ENCODE measurements at regions not wholly inside any gene's neighbourhood (a gene's known extent, or its start where the extent isn't known, plus 50 kb on each side); places are given as distances from the start of the nearest gene placed in this dataset.
"Not testable (repeated sequence)": the region's sequence is repeated elsewhere in the genome, so short reads cannot be mapped to it uniquely, and the experiment has no call there.

DNA sequence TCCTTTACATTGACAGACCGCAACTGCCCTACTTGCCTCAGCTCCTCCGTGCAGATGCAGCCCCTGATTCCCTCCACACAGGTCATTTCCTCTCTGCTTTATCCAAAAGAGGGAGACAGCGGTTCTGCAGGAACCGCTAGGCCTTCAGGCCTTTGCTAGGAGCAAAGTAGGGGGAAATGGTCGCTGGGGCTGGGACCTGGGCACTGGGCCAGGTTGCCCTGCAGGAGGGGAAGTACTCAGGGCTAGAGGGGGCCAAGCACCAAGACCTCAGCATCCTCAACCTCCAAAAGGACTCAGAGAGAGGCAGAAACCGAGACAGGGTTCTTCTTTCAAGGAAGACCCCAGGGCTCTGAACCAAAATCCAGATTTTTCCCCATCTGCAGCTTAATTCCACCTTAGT is 160.4 kb upstream of the NOTCH2NLA start:
- H3K4me3 ChIP-seq (ENCODE audit: insufficient read depth, low read length); H3K4me1 ChIP-seq (ENCODE audit: insufficient read depth, low read length); H3K79me2 ChIP-seq (ENCODE audit: insufficient read depth, low read length); H3K4me2 ChIP-seq (ENCODE audit: insufficient read depth, low read length); H2AFZ ChIP-seq (ENCODE audit: low read length); H4K20me1 ChIP-seq (ENCODE audit: insufficient read depth, low read length); H3K27ac ChIP-seq (ENCODE audit: low read depth, low read length); H3K9me3 ChIP-seq (ENCODE audit: low read depth, low read length); H3K27me3 ChIP-seq (ENCODE audit: insufficient read depth, low read length); H3K36me3 ChIP-seq (ENCODE audit: insufficient read depth, low read length); DNase-seq (ENCODE audit: insufficient read length, low spot score, missing footprints): not testable (repeated sequence)

DNA sequence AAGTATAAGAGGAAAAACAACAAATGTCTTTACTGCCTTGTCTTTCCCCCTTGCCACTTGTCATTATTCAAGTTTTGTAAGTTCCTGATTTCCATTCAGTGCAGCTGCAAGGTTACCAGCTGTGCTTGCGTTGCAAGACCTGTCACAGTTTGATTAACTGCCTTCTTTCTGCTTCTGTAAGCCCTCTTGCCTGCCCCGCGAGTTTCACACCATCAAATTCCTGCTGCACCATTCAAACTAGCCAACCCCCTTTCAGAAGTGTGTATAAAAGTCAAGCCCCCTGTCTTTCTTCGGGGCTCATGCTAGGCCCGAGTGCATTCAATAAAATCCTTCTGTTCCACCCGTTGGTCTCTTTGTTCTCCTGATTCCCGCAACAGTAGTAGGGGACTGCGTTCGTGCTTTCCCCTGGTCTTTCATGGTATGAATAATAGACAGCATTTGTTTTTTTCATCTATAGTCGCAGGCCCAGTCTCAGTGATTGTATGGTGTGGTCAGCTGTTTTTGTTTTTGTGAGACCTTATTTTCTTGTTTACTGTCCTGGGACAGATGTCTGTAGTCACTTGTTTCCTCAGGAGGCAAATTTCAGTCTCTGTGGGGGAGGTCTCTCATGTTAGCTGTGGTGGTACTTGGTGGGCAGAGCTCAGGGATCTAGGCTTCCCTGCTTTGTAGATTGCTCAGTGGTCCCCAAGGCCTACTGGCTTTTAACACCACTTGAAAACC is 159.1 kb upstream of the NOTCH2NLA start:
- H3K4me1 ChIP-seq (ENCODE audit: insufficient read depth, low read length); H2AFZ ChIP-seq (ENCODE audit: low read length); H3K27me3 ChIP-seq (ENCODE audit: insufficient read depth, low read length); H3K4me2 ChIP-seq (ENCODE audit: insufficient read depth, low read length); H3K27ac ChIP-seq (ENCODE audit: low read depth, low read length); H3K4me3 ChIP-seq (ENCODE audit: insufficient read depth, low read length); DNase-seq (ENCODE audit: insufficient read length, low spot score, missing footprints); H4K20me1 ChIP-seq (ENCODE audit: insufficient read depth, low read length); H3K79me2 ChIP-seq (ENCODE audit: insufficient read depth, low read length); H3K36me3 ChIP-seq (ENCODE audit: insufficient read depth, low read length); H3K9me3 ChIP-seq (ENCODE audit: low read depth, low read length): not testable (repeated sequence)

DNA sequence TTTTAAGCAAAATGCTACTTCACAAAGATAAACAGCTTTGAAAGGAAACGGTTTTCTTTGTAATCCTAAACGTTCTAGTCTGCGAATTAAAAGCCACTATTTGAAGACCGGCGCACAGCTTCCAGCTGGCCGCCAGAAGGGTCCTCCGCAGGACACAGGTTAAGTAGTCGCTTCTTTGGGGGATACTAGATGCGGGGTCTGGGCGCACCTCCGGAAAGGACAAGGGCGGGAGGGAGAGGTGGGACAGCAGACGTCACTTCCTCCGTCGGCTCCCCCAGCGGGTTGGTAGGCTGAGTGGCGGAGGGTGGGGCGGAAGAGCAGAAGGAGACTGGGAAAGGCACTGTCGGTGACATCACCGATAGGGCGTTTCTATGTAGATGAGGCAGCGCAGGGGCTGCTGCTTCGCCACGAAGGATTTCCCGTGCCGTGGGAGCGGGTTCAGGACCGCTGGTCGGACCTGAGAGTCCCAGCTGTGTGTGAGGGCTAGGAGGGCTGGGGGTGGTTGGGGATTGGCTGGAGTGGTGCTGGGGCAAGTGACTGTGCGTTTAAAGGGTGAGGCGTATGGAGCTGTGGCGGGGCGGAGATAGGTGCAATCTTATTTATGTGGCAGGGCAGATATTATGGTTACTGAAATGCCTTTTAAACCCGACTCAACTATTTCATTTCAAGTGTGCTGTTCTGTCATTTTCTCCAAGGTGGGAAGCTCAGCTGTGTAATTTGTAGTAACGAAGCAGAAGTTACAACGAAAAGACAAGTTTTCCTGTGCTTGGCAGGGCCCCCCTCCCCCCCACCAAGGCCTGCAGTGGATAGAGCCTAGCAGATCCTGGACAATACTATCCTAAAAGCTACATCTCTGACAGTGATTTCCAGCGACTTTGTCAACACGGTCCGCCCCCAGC is 158.3 kb upstream of the NOTCH2NLA start:
- H3K27me3 ChIP-seq (ENCODE audit: insufficient read depth, low read length); H3K36me3 ChIP-seq (ENCODE audit: insufficient read depth, low read length); H4K20me1 ChIP-seq (ENCODE audit: insufficient read depth, low read length); H3K9me3 ChIP-seq (ENCODE audit: low read depth, low read length); H3K4me1 ChIP-seq (ENCODE audit: insufficient read depth, low read length); H3K79me2 ChIP-seq (ENCODE audit: insufficient read depth, low read length): not testable (repeated sequence)
- H3K4me2 ChIP-seq (ENCODE audit: insufficient read depth, low read length) = peak overlapping the region; percentile 77
- peak overlapping the region; percentile 86 for H3K27ac ChIP-seq (ENCODE audit: low read depth, low read length)
- peak; percentile 80 for DNase-seq (ENCODE audit: insufficient read length, low spot score, missing footprints)
- H3K4me3 ChIP-seq (ENCODE audit: insufficient read depth, low read length) = peak overlapping the region; percentile 69
- H2AFZ ChIP-seq (ENCODE audit: low read length) = peak overlapping the region; percentile 80

DNA sequence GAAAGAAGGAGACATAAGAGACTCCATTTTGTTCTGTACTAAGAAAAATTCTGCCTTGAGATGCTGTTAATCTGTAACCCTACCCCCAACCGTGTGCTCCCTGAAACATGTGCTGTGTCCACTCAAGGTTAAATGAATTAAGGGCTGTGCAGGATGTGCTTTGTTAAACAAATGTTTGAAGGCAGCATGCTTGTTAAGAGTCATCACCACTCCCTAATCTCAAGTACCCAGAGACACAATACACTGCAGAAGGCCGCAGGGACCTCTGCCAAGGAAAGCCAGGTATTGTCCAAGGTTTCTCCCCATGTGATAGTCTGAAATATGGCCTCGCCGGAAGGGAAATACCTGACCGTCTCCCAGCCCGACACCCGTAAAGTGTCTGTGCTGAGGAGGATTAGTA is 152.4 kb upstream of the NOTCH2NLA start:
- H3K9me3 ChIP-seq (ENCODE audit: low read depth, low read length); H3K4me2 ChIP-seq (ENCODE audit: insufficient read depth, low read length); H3K27ac ChIP-seq (ENCODE audit: low read depth, low read length); H3K27me3 ChIP-seq (ENCODE audit: insufficient read depth, low read length); DNase-seq (ENCODE audit: insufficient read length, low spot score, missing footprints); H3K36me3 ChIP-seq (ENCODE audit: insufficient read depth, low read length); H3K4me1 ChIP-seq (ENCODE audit: insufficient read depth, low read length); H3K79me2 ChIP-seq (ENCODE audit: insufficient read depth, low read length); H2AFZ ChIP-seq (ENCODE audit: low read length); H4K20me1 ChIP-seq (ENCODE audit: insufficient read depth, low read length); H3K4me3 ChIP-seq (ENCODE audit: insufficient read depth, low read length): not testable (repeated sequence)

DNA sequence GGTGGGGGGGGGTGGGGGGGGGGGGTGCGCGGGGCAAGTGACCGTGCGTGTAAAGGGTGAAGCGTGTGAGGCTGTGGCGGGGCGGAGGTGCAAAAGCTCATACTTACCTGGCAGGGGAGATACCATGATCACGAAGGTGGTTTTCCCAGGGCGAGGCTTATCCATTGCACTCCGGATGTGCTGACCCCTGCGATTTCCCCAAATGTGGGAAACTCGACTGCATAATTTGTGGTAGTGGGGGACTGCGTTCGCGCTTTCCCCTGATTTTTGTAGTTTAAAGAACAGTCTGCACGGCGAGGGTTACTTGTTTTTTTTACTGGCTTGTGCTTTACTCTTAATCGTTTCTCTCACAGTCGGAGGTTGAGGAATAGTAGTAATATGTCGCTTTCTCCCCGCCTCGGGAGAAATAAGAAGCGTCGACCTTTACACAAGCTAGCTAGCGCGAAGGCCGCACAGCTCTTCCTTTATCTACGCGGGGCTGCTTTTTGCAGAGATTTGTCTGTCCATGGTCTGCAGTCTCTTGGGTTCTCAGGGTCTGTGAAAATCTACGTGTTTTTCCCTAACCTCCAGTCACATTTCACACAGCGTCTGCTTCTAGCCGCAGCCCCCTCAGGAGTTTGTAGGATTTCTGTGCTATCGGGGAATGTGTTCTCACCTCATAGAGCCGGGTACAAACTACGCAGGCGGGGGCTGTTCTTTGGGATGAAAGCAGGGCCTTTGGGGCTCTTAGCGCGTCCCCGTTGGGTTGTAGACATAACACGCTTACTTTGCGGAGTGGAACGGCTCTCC is 148.1 kb upstream of the NOTCH2NLA start:
- not testable (repeated sequence) for H3K36me3 ChIP-seq (ENCODE audit: insufficient read depth, low read length); H3K9me3 ChIP-seq (ENCODE audit: low read depth, low read length); H3K79me2 ChIP-seq (ENCODE audit: insufficient read depth, low read length); H4K20me1 ChIP-seq (ENCODE audit: insufficient read depth, low read length); H2AFZ ChIP-seq (ENCODE audit: low read length); H3K4me1 ChIP-seq (ENCODE audit: insufficient read depth, low read length); H3K27me3 ChIP-seq (ENCODE audit: insufficient read depth, low read length)
- Histone ChIP-seq H3K4me3 (ENCODE audit: insufficient read depth, low read length) (peak overlapping the region; percentile 46), H3K27ac (ENCODE audit: low read depth, low read length) (peak overlapping the region; percentile 37), H3K4me2 (ENCODE audit: insufficient read depth, low read length) (peak overlapping the region; percentile 74)
- DNase-seq (ENCODE audit: insufficient read length, low spot score, missing footprints) = peak; percentile 94

DNA sequence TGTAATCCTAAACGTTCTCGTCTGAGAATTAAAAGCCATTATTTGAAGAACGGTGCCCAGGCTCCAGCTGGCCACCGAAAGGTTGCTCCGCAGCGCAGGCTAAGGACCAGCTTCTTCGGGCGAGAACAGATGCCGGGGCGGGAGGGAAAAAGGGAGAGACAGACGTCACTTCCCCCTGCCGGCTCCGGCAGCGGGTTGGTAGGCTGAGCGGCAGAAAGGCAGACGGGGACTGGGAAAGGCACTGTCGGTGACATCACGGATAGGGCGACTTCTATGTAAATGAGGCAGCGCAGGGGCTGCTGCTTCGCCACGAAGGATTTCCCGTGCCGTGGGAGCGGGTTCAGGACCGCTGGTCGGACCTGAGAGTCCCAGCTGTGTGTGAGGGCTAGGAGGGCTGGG is 147.5 kb upstream of the NOTCH2NLA start:
- H3K4me2 ChIP-seq (ENCODE audit: insufficient read depth, low read length) = peak overlapping the region; percentile 45
- not testable (repeated sequence) for H3K9me3 ChIP-seq (ENCODE audit: low read depth, low read length); H3K27me3 ChIP-seq (ENCODE audit: insufficient read depth, low read length); DNase-seq (ENCODE audit: insufficient read length, low spot score, missing footprints); H4K20me1 ChIP-seq (ENCODE audit: insufficient read depth, low read length); H3K4me1 ChIP-seq (ENCODE audit: insufficient read depth, low read length); H3K79me2 ChIP-seq (ENCODE audit: insufficient read depth, low read length); H2AFZ ChIP-seq (ENCODE audit: low read length); H3K36me3 ChIP-seq (ENCODE audit: insufficient read depth, low read length)
- peak overlapping the region; percentile 37 for H3K27ac ChIP-seq (ENCODE audit: low read depth, low read length)
- peak overlapping the region; percentile 60 for H3K4me3 ChIP-seq (ENCODE audit: insufficient read depth, low read length)

DNA sequence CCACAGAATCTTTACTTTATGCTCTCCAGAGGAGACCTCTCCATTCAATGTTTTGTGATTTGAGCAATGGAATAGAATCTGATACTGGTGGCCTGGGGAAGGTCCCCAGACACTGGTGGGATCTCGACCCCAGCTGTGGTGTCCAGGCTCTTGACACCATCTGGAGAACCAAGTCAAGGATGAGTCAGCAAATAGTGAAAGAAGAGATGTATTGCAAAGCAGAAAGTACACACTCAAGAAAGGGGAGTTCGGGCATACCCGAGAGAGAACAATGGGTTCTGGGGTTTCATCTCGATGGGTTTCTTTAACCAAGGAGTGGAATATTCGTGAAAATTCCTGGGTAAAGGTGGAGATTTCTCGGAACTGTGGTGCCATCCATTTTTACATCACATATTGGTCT is 146.3 kb upstream of the NOTCH2NLA start:
- H3K36me3 ChIP-seq (ENCODE audit: insufficient read depth, low read length); H3K79me2 ChIP-seq (ENCODE audit: insufficient read depth, low read length); H3K27me3 ChIP-seq (ENCODE audit: insufficient read depth, low read length); H2AFZ ChIP-seq (ENCODE audit: low read length); H4K20me1 ChIP-seq (ENCODE audit: insufficient read depth, low read length); H3K4me1 ChIP-seq (ENCODE audit: insufficient read depth, low read length); H3K4me3 ChIP-seq (ENCODE audit: insufficient read depth, low read length); DNase-seq (ENCODE audit: insufficient read length, low spot score, missing footprints); H3K9me3 ChIP-seq (ENCODE audit: low read depth, low read length); H3K4me2 ChIP-seq (ENCODE audit: insufficient read depth, low read length); H3K27ac ChIP-seq (ENCODE audit: low read depth, low read length): not testable (repeated sequence)

DNA sequence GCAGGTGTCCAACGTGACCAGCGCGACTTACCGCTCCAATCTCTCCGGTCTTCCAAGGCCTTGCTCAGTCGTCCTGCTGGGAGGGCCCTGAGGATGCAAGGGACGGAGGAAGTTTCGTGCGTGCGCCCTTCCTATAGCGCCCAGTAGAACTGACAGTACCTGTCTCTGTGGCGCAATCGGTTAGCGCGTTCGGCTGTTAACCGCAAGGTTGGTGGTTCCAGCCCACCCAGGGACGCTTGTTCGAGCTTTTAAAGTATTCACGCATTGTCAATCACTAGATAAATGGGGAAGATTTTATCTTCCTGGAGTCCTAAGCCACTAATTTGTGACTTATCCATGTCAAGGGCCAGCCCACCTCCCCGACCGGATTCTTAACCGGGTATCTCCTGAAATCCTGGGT is 141.1 kb upstream of the NOTCH2NLA start:
- H3K27ac ChIP-seq (ENCODE audit: low read depth, low read length); H3K4me1 ChIP-seq (ENCODE audit: insufficient read depth, low read length); H3K27me3 ChIP-seq (ENCODE audit: insufficient read depth, low read length); H3K36me3 ChIP-seq (ENCODE audit: insufficient read depth, low read length); DNase-seq (ENCODE audit: insufficient read length, low spot score, missing footprints); H4K20me1 ChIP-seq (ENCODE audit: insufficient read depth, low read length); H3K79me2 ChIP-seq (ENCODE audit: insufficient read depth, low read length); H3K9me3 ChIP-seq (ENCODE audit: low read depth, low read length): not testable (repeated sequence)
- Histone ChIP-seq H3K4me2 (ENCODE audit: insufficient read depth, low read length) (peak overlapping the region; percentile 74), H2AFZ (ENCODE audit: low read length) (peak overlapping the region; percentile 87), H3K4me3 (ENCODE audit: insufficient read depth, low read length) (peak overlapping the region; percentile 63)
